RPMI8226 (cell line): ENCODE measurements at regions not wholly inside any gene's neighbourhood (a gene's known extent, or its start where the extent isn't known, plus 50 kb on each side); places are given as distances from the start of the nearest gene placed in this dataset.

Source experiments
- DNase-seq: peaks from one replicate; pipeline ENCODE4 v3.0.0-alpha.2; 2015

GRCh38 chr10:71048971-71049615 lies 160.7 kb upstream of the PCBD1 start:
- no peak for DNase-seq

GRCh38 chr10:71049994-71050393 lies 161.6 kb upstream of the PCBD1 start:
- DNase-seq: no peak

GRCh38 chr10:71052076-71052660 lies 160.2 kb upstream of the UNC5B start:
- no peak for DNase-seq

- no peak for DNase-seq
Observed at GRCh38 chr10:71052708-71053107, 159.7 kb upstream of the UNC5B start.

- no peak for DNase-seq
Observed at GRCh38 chr10:71053169-71053895, 159.0 kb upstream of the UNC5B start.

- no peak for DNase-seq
Observed at GRCh38 chr10:71058308-71058707, 154.1 kb upstream of the UNC5B start.

- no peak for DNase-seq
Observed at GRCh38 chr10:71059054-71059818, 153.1 kb upstream of the UNC5B start.

GRCh38 chr10:71059943-71060342 lies 152.4 kb upstream of the UNC5B start:
- DNase-seq: no peak

GRCh38 chr10:71060476-71061426 lies 151.6 kb upstream of the UNC5B start:
- no peak for DNase-seq

- DNase-seq: no peak
Observed at GRCh38 chr10:71061472-71061871, 150.9 kb upstream of the UNC5B start.

- no peak for DNase-seq
Observed at GRCh38 chr10:71062156-71062555, 150.2 kb upstream of the UNC5B start.

- DNase-seq: no peak
Observed at GRCh38 chr10:71063401-71063800, 149.0 kb upstream of the UNC5B start.

- no peak for DNase-seq
Observed at GRCh38 chr10:71064413-71065118, 147.8 kb upstream of the UNC5B start.

- DNase-seq: no peak
Observed at GRCh38 chr10:71065659-71066058, 146.7 kb upstream of the UNC5B start.

GRCh38 chr10:71066600-71066999 lies 145.8 kb upstream of the UNC5B start:
- DNase-seq: no peak

GRCh38 chr10:71067098-71067740 lies 145.2 kb upstream of the UNC5B start:
- no peak for DNase-seq

- DNase-seq: no peak
Observed at GRCh38 chr10:71068861-71069271, 143.5 kb upstream of the UNC5B start.

GRCh38 chr10:71069909-71070666 lies 142.3 kb upstream of the UNC5B start:
- DNase-seq: no peak

- no peak for DNase-seq
Observed at GRCh38 chr10:71070741-71071140, 141.6 kb upstream of the UNC5B start.

GRCh38 chr10:71072131-71072822 lies 140.1 kb upstream of the UNC5B start:
- no peak for DNase-seq
